OCI-LY3 (cell line): ENCODE measurements at regions not wholly inside any gene's neighbourhood (a gene's known extent, or its start where the extent isn't known, plus 50 kb on each side); places are given as distances from the start of the nearest gene placed in this dataset.
"Not testable (repeated sequence)": the region's sequence is repeated elsewhere in the genome, so short reads cannot be mapped to it uniquely, and the experiment has no call there.

Source experiments
- H2AFZ ChIP-seq: fragments of 200-600, 300-600 bp; shearing (Covaris generic); 2 replicates; pipeline ENCODE4 v1.6.0; 2014; ENCODE audit warnings: antibody characterized with exemption, low read depth, low read length
- H3K27ac ChIP-seq: fragments of 200-600, 300-600 bp; sonication (generic); 2 replicates; pipeline ENCODE4 v1.5.1; 2014; ENCODE audit warnings: mild to moderate bottlenecking, low read length, moderate library complexity, mixed read lengths
- H3K27me3 ChIP-seq: fragments of 200-600, 300-600 bp; sonication (generic); 2 replicates; pipeline ENCODE4 v1.6.1; 2014; ENCODE audit warnings: low read depth, low read length, mixed read lengths
- H3K36me3 ChIP-seq: fragments of 200-600, 300-600 bp; sonication (generic); replicated peaks from 2 replicates; pipeline ENCODE3; 2014; ENCODE audit warnings: low read depth, low read length, mixed read lengths
- H3K4me1 ChIP-seq: fragments of 300-600, 200-600 bp; sonication (generic); 2 replicates; pipeline ENCODE4 v1.6.1; 2014; ENCODE audit warnings: low read length, mixed read lengths
- H3K4me2 ChIP-seq: fragments of 200-600, 300-600 bp; sonication (generic); 2 replicates; pipeline ENCODE4 v1.6.1; 2014; ENCODE audit warnings: low read length, mixed read lengths
- H3K4me3 ChIP-seq: fragments of 300-600, 200-600 bp; sonication (generic); 2 replicates; pipeline ENCODE4 v1.5.1; 2014; ENCODE audit warnings: antibody characterized with exemption, mild to moderate bottlenecking, low read length, moderate library complexity
- H3K79me2 ChIP-seq: fragments of 300-600, 200-600 bp; shearing (Covaris generic); 2 replicates; pipeline ENCODE4 v1.6.1; 2014; ENCODE audit warnings: mild to moderate bottlenecking, low read length, mixed read lengths
- H3K9ac ChIP-seq: fragments of 300-600, 200-600 bp; shearing (Covaris generic); 2 replicates; pipeline ENCODE4 v1.6.0; 2014; ENCODE audit warnings: mild to moderate bottlenecking, low read length, moderate library complexity
- H3K9me3 ChIP-seq: fragments of 200-600, 300-600 bp; shearing (Covaris generic); 2 replicates; pipeline ENCODE4 v1.6.1; 2014; ENCODE audit warnings: low read length, mixed read lengths; ENCODE audit not compliant: insufficient read depth
- H4K20me1 ChIP-seq: fragments of 200-600, 300-600 bp; sonication (generic); 2 replicates; pipeline ENCODE4 v1.6.1; 2016; ENCODE audit warnings: low read length, mixed read lengths; ENCODE audit not compliant: insufficient read depth
- CTCF ChIP-seq: fragments of 200-600, 300-600 bp; sonication (generic); IDR thresholded peaks from 2 replicates; pipeline ENCODE4 v1.5.1; 2014; ENCODE audit warnings: antibody characterized with exemption, low read length, low read depth
- EZH2phosphoT487 ChIP-seq: fragments of 200-600 bp; shearing (Covaris generic); IDR thresholded peaks from 2 replicates; pipeline ENCODE4 v1.6.1; 2018; ENCODE audit warnings: antibody characterized with exemption, mixed run types, low read depth

GRCh38 chr16:8402981-8403843 lies 187.1 kb downstream of the TMEM114 start:
- H3K27ac ChIP-seq: no peak overlapping the region
- no peak overlapping the region for H3K4me3 ChIP-seq
- no peak overlapping the region for H3K4me2 ChIP-seq

GRCh38 chr16:8400683-8401082 lies 189.6 kb downstream of the TMEM114 start:
- not testable (repeated sequence) for H3K9me3 ChIP-seq, H3K4me1 ChIP-seq, H3K27me3 ChIP-seq, H3K36me3 ChIP-seq, H3K27ac ChIP-seq, H3K79me2 ChIP-seq, H3K4me3 ChIP-seq, H4K20me1 ChIP-seq, H2AFZ ChIP-seq, H3K4me2 ChIP-seq, H3K9ac ChIP-seq

More at GRCh38 chr16:8402981-8403843, 187.1 kb downstream of the TMEM114 start:
- Histone ChIP-seq H4K20me1 (no peaks in the 10 kb centered on the region), H3K9me3 (no peaks in the 10 kb centered on the region), H3K27me3 (no peaks in the 10 kb centered on the region), H2AFZ (no peak overlapping the region), H3K36me3 (no peaks in the 10 kb centered on the region), H3K4me1 (no peaks in the 10 kb centered on the region), H3K79me2 (no peaks in the 10 kb centered on the region), H3K9ac (no peak overlapping the region)
- TF ChIP-seq EZH2phosphoT487: no peak
- TF ChIP-seq CTCF: no peak

- no peak overlapping the region for H3K9ac ChIP-seq
- H3K36me3 ChIP-seq: no peaks in the 10 kb centered on the region
- no peaks in the 10 kb centered on the region for H3K9me3 ChIP-seq
- H3K27ac ChIP-seq: no peak overlapping the region
- H3K79me2 ChIP-seq: no peaks in the 10 kb centered on the region
- no peak for TF ChIP-seq EZH2phosphoT487
- TF ChIP-seq CTCF: no peak
- H3K4me3 ChIP-seq: no peak overlapping the region
- no peak overlapping the region for H2AFZ ChIP-seq
- H3K4me2 ChIP-seq: no peak overlapping the region
- H3K27me3 ChIP-seq: no peaks in the 10 kb centered on the region
- no peaks in the 10 kb centered on the region for H4K20me1 ChIP-seq
- no peaks in the 10 kb centered on the region for H3K4me1 ChIP-seq
Measured at GRCh38 chr16:8398548-8398947, 191.8 kb downstream of the TMEM114 start.

GRCh38 chr16:8397223-8397622 lies 193.1 kb downstream of the TMEM114 start:
- Histone ChIP-seq H3K27ac (no peak overlapping the region), H3K9me3 (no peaks in the 10 kb centered on the region), H2AFZ (no peak overlapping the region), H4K20me1 (no peaks in the 10 kb centered on the region), H3K9ac (no peak overlapping the region), H3K79me2 (no peaks in the 10 kb centered on the region), H3K4me1 (no peaks in the 10 kb centered on the region), H3K4me2 (no peak overlapping the region), H3K27me3 (peaks cover under 1% of the 10 kb centered on the region; the same call in 1 of the 2 replicates), H3K4me3 (no peak overlapping the region), H3K36me3 (no peaks in the 10 kb centered on the region)
- no peak for TF ChIP-seq EZH2phosphoT487
- TF ChIP-seq CTCF: no peak
